Spleen (tissue), 11 donors: ENCODE measurements at regions not wholly inside any gene's neighbourhood (a gene's known extent, or its start where the extent isn't known, plus 50 kb on each side); places are given as distances from the start of the nearest gene placed in this dataset.

Experiments used
- DNase-seq: peaks from one replicate; pipeline ENCODE4 v3.0.0-alpha.2; 2020
- H3K27ac ChIP-seq, 8 donors: fragments of 200-600 bp; sonication (generic) in 7 of 8; 1 replicate in 4 of 8; 2 replicates in 4 of 8; pipeline versions ENCODE4 v1.5.0 to v1.8.0; 2016 to 2021; ENCODE audit warnings: inconsistent platforms in 4 of 8, mild to moderate bottlenecking in 4 of 8, moderate library complexity in 1 of 8
- H3K27me3 ChIP-seq, 7 donors: fragments of 200-600 bp; sonication (generic) in 6 of 7; replicated peaks in 1 of 7; 1 replicate in 4 of 7; 2 replicates in 3 of 7; pipeline versions ENCODE4 v1.5.0 to v1.8.0; 2016 to 2021; ENCODE audit warnings: inconsistent platforms in 3 of 7, mild to moderate bottlenecking in 1 of 7
- H3K36me3 ChIP-seq, 6 donors: fragments of 200-600 bp; sonication (generic) in 5 of 6; 1 replicate in 4 of 6; 2 replicates in 2 of 6; pipeline versions ENCODE4 v1.5.0 to v1.8.0; 2016 to 2021; ENCODE audit warnings: inconsistent platforms in 2 of 6
- H3K4me1 ChIP-seq, 6 donors: fragments of 200-600 bp; sonication (generic) in 5 of 6; 1 replicate in 3 of 6; 2 replicates in 3 of 6; pipeline versions ENCODE4 v1.5.0 to v1.8.0; 2016 to 2021; ENCODE audit warnings: inconsistent platforms in 3 of 6
- H3K4me3 ChIP-seq, 8 donors: fragments of 200-600 bp; sonication (generic) in 7 of 8; 1 replicate in 4 of 8; 2 replicates in 4 of 8; pipeline versions ENCODE4 v1.5.0 to v1.8.0; 2016 to 2021; ENCODE audit warnings: inconsistent platforms in 4 of 8, mild to moderate bottlenecking in 4 of 8, moderate library complexity in 2 of 8
- H3K9me3 ChIP-seq, 8 donors: fragments of 200-600 bp; sonication (generic) in 7 of 8; 1 replicate in 4 of 8; 2 replicates in 4 of 8; pipeline versions ENCODE4 v1.5.0 to v1.8.0; 2016 to 2021; ENCODE audit warnings: inconsistent platforms in 4 of 8
- POLR2A ChIP-seq, 3 donors: fragments of 450-650 bp; IDR thresholded peaks; one replicate each; pipeline ENCODE4 v1.5.1; 2017; ENCODE audit warnings: antibody characterized with exemption in 3 of 3, mild to moderate bottlenecking in 1 of 3
- POLR2AphosphoS5 ChIP-seq, 3 donors: sonication (generic); formaldehyde crosslinking; IDR thresholded peaks; one replicate each; pipeline ENCODE4 v1.5.1; 2017; ENCODE audit warnings: antibody characterized with exemption in 3 of 3
- WGBS, 5 donors: extraction: QIAGEN DNeasy Blood & Tissue Kit in 3 of 5; methylation state at CpG; one replicate each; pipeline versions ENCODE4 v1.1.5 to v1.1.7; 2013 to 2018; 5-methylcytosine and 5-hydroxymethylcytosine counted together
- intact Hi-C: fragments of 100-400 bp; cut with DNase I; formaldehyde crosslinking; loops from one replicate; pipeline ENCODE4 v1.15.0; 2023; ENCODE audit warnings: low total_unique reads
- TF ChIP-seq, protein P1 (sequence below), 11 experiments: fragments of 200-600 bp in 7 of 11; fragments of 450-650 bp in 4 of 11; sonication (generic) in 4 of 11; IDR thresholded peaks in 8 of 11; conservative IDR thresholded peaks in 3 of 11; 1 replicate in 7 of 11; 2 replicates in 4 of 11; pipeline versions ENCODE4 v1.4.0 to v1.8.0; 2016 to 2021; ENCODE audit warnings: antibody characterized with exemption in 11 of 11, inconsistent platforms in 4 of 11, mild to moderate bottlenecking in 1 of 11
- donor health status: healthy with polysubstance abuse.
- donor health status: DM: no; HTN: no; CAD: no; lungs with moderate emphysema.
- donor health status: DM: no; HTN: no; CAD: no.
- donor health status: Bipolar disorder and iron deficiency.
- donor health status: healthy.
- donor health status: DM: no; HTN: no; CAD: no.
- donor health status: DM: yes; HTN: yes; CAD: no.

DNA sequence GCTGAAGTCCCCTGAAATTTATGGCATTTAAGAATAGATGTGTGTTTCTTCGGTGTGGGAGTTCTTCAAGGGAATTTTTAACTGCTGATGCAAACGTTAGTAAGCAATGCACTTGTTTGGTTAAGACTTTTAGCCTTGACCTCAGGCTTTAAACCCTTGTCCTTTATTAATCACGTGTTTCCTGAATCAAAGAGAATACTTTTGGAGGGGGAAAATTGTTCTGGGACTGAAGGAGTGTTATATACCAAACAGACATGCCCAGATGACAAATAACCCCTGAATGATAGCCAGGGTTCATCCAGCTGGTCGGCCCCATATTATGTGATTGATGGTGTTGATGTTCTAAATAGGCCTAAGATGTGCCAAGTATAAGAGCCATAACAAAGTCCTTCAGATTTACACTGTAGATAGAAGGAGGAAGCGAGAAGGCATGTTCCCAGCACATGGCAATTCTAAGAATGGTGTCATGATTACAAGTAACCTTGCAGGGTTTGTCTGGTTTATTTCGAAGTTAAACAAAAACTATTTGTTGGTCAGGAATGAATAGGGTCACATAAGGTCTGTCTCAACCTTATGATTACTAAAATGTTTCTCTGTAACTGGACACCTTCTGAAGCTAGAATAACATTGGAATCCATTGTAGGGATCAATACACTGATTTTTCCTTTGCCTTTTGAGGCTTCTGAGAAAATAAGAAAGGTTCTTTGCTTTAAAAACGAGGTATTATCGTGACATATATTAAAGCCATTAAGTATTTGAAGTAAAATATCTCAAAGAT lies 124.2 kb upstream of the SEM1 start:
- 49 to 79% (median 69%) methylated on average over 8 of the region's 8 CpGs for WGBS, 5 donors
- no peaks in the 10 kb centered on the region for H3K9me3 ChIP-seq
- H3K27me3 ChIP-seq, result no peaks in the 10 kb centered on the region
- intact Hi-C loops, result no loop called here
- TF ChIP-seq, protein P1, sequence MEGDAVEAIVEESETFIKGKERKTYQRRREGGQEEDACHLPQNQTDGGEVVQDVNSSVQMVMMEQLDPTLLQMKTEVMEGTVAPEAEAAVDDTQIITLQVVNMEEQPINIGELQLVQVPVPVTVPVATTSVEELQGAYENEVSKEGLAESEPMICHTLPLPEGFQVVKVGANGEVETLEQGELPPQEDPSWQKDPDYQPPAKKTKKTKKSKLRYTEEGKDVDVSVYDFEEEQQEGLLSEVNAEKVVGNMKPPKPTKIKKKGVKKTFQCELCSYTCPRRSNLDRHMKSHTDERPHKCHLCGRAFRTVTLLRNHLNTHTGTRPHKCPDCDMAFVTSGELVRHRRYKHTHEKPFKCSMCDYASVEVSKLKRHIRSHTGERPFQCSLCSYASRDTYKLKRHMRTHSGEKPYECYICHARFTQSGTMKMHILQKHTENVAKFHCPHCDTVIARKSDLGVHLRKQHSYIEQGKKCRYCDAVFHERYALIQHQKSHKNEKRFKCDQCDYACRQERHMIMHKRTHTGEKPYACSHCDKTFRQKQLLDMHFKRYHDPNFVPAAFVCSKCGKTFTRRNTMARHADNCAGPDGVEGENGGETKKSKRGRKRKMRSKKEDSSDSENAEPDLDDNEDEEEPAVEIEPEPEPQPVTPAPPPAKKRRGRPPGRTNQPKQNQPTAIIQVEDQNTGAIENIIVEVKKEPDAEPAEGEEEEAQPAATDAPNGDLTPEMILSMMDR (IDR thresholded peaks at IDR 0.05 in 8 of 11, conservative IDR thresholded peaks at IDR 0.05 in 3 of 11), result no peak
- TF ChIP-seq POLR2AphosphoS5 (IDR thresholded peaks at IDR 0.05), result no peak
- TF ChIP-seq POLR2A (IDR thresholded peaks at IDR 0.05), result no peak
- H3K36me3 ChIP-seq, result no peaks in the 10 kb centered on the region
- DNase-seq, result no peak
- H3K4me1 ChIP-seq, result peaks cover 0 to 24% (median 13%) of the 10 kb centered on the region in 6 donors
- H3K4me3 ChIP-seq, result no peak overlapping the region
- no peak overlapping the region for H3K27ac ChIP-seq

GRCh38 chr7:96836456-96836855 lies 126.8 kb upstream of the SEM1 start:
- TF ChIP-seq, protein P1 (IDR thresholded peaks at IDR 0.05 in 8 of 11, conservative IDR thresholded peaks at IDR 0.05 in 3 of 11), result no peak
- TF ChIP-seq POLR2A (IDR thresholded peaks at IDR 0.05) (no peak), POLR2AphosphoS5 (IDR thresholded peaks at IDR 0.05) (no peak)
- H3K27me3 ChIP-seq, result no peaks in the 10 kb centered on the region
- intact Hi-C loops, result no loop called here
- H3K9me3 ChIP-seq, result no peaks in the 10 kb centered on the region
- H3K4me1 ChIP-seq, result peaks cover 0 to 24% (median 13%) of the 10 kb centered on the region in 6 donors
- DNase-seq, result no peak
- H3K27ac ChIP-seq, result no peak overlapping the region
- 35 to 45% (median 41%) methylated on average over 3 of the region's 3 CpGs for WGBS, 5 donors
- no peaks in the 10 kb centered on the region for H3K36me3 ChIP-seq
- H3K4me3 ChIP-seq, result no peak overlapping the region

DNA sequence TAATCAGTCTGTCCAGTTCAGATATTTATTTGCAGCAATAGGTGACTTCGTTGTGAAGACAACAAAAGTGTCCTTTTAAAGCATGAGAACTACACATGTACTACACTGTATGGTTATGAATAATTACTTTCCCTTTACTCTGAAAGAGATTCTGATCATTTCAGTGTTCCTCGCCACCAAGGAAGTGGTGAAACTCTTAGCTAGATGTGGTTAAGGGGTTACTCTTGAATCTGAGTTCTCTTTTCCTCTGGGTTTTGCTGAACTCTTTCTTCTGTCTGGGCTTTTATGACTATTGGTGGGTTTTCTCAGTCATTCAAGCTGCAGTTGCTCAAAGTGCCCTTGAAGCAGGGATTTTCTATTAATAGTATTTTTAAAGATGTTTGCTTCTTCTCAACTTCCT lies 127.9 kb upstream of the SEM1 start:
- Histone ChIP-seq H3K4me1 (peaks cover 0 to 24% (median 13%) of the 10 kb centered on the region in 6 donors), H3K27ac (peak overlapping the region in 1 of 8 donors; percentile 16), H3K9me3 (no peaks in the 10 kb centered on the region), H3K36me3 (no peaks in the 10 kb centered on the region), H3K4me3 (no peak overlapping the region), H3K27me3 (no peaks in the 10 kb centered on the region)
- TF ChIP-seq, protein P1 (IDR thresholded peaks at IDR 0.05 in 8 of 11, conservative IDR thresholded peaks at IDR 0.05 in 3 of 11), result no peak
- no peak for TF ChIP-seq POLR2AphosphoS5 (IDR thresholded peaks at IDR 0.05)
- TF ChIP-seq POLR2A (IDR thresholded peaks at IDR 0.05), result no peak
- no peak for DNase-seq
- 13 to 31% (median 18%) methylated on average over 2 of the region's 2 CpGs for WGBS, 5 donors
- intact Hi-C loops, result no loop called here

GRCh38 chr7:96838481-96838880 lies 128.8 kb upstream of the SEM1 start:
- WGBS, 5 donors, result 71 to 76% (median 74%) methylated on average over 7 of the region's 7 CpGs
- H3K27me3 ChIP-seq, result no peaks in the 10 kb centered on the region
- no peaks in the 10 kb centered on the region for H3K9me3 ChIP-seq
- intact Hi-C loops, result no loop called here
- H3K4me3 ChIP-seq, result no peak overlapping the region
- no peaks in the 10 kb centered on the region for H3K36me3 ChIP-seq
- TF ChIP-seq POLR2AphosphoS5 (IDR thresholded peaks at IDR 0.05), result no peak
- no peak for TF ChIP-seq POLR2A (IDR thresholded peaks at IDR 0.05)
- TF ChIP-seq, protein P1 (IDR thresholded peaks at IDR 0.05 in 8 of 11, conservative IDR thresholded peaks at IDR 0.05 in 3 of 11), result no peak
- no peak overlapping the region for H3K27ac ChIP-seq
- DNase-seq, result no peak
- peaks cover 0 to 24% (median 13%) of the 10 kb centered on the region in 6 donors for H3K4me1 ChIP-seq
